ENCODE measurements at regions not wholly inside any gene's neighbourhood (a gene's known extent, or its start where the extent isn't known, plus 50 kb on each side); places are given as distances from the start of the nearest gene placed in this dataset.
"Not testable (repeated sequence)": the region's sequence is repeated elsewhere in the genome, so short reads cannot be mapped to it uniquely, and the experiment has no call there.

DNA sequence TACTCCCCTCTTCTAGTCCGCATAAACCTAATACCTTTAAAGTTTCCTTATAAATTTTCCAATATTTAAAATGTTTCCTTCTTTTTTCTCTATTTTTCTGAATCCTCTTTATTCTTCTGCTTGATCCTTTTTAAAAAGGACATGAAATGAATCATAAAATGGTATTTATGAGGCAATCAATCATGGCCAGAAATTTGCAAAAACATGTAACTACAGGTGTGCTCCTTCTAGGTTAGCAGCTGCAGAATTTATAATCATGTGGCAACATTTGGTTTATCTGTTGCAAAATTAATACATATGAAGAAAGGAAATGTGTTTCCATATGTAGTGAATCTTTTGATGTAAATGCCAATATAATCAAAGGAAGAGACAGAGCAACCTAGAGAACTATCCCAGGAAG is 1008.5 kb downstream of the ANKRD7 start:
- TF ChIP-seq, protein P1, sequence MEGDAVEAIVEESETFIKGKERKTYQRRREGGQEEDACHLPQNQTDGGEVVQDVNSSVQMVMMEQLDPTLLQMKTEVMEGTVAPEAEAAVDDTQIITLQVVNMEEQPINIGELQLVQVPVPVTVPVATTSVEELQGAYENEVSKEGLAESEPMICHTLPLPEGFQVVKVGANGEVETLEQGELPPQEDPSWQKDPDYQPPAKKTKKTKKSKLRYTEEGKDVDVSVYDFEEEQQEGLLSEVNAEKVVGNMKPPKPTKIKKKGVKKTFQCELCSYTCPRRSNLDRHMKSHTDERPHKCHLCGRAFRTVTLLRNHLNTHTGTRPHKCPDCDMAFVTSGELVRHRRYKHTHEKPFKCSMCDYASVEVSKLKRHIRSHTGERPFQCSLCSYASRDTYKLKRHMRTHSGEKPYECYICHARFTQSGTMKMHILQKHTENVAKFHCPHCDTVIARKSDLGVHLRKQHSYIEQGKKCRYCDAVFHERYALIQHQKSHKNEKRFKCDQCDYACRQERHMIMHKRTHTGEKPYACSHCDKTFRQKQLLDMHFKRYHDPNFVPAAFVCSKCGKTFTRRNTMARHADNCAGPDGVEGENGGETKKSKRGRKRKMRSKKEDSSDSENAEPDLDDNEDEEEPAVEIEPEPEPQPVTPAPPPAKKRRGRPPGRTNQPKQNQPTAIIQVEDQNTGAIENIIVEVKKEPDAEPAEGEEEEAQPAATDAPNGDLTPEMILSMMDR (IDR thresholded peaks at IDR 0.05; ENCODE audit: extremely low read depth, missing control alignments), result no peak
- no peak for DNase-seq (ENCODE audit: low spot score)

DNA sequence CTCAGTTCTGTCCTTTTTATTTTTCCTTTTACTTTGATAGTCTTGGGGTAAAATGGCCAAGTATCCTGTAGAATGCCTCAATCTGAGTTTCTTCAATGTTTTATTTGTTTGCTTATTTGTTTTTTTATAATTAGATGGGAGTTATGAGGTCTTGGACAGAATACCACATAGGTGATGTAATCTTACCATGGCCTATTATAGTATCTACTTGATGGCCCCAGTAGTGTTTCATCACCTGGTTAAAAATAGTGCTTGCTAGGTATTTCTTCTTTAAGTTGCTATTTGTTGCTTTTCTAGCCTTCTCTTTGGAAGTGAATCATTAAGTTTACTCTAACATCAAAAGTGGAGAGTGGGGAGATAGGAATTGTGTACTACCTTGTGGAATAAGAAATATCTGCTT is 1020.0 kb upstream of the KCND2 start:
- TF ChIP-seq, protein P1 (IDR thresholded peaks at IDR 0.05; ENCODE audit: extremely low read depth, missing control alignments), result no peak
- no peak for DNase-seq (ENCODE audit: low spot score)

DNA sequence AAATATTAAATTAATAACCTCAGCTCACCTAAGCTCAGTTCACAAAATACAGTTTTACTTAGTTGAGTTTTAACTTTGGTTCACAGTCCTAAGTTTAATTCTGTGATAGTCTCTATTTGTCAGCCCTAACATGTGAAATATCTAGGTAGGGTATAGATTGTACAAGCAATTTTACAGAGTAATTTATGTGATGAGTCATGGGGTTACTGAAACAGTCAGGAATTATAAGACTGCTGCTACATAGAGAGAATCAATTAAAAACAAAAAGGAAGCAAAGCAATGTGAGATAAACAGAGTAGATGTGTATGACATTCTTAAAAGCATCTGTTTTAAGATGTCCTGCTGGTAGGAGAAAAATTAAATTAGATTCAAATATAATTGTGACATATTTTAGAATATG is 1018.2 kb upstream of the KCND2 start:
- TF ChIP-seq, protein P1 (IDR thresholded peaks at IDR 0.05; ENCODE audit: extremely low read depth, missing control alignments), result no peak

DNA sequence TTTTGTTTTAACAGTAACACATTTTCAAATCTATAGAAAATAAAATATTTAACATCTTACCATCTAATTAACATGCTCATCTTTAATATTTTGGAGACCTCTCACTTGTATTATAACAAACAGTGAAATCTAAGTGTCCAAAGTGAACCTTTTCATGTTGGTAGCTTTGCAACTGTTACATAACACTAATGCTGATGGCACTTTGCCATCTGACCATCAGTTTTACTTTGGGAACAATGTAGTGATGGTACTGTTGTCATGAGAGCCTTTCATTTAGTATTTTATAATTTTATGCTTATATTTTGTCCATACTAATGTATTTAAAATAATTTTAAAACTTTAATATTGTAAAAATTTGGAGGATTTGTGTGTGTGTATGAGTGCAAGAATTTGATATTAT is 1017.0 kb upstream of the KCND2 start:
- no peak for DNase-seq (ENCODE audit: low spot score)
- TF ChIP-seq, protein P1 (IDR thresholded peaks at IDR 0.05; ENCODE audit: extremely low read depth, missing control alignments), result no peak

More for the DNA sequence above, 1018.2 kb upstream of the KCND2 start:
- no peak for DNase-seq (ENCODE audit: low spot score)

DNA sequence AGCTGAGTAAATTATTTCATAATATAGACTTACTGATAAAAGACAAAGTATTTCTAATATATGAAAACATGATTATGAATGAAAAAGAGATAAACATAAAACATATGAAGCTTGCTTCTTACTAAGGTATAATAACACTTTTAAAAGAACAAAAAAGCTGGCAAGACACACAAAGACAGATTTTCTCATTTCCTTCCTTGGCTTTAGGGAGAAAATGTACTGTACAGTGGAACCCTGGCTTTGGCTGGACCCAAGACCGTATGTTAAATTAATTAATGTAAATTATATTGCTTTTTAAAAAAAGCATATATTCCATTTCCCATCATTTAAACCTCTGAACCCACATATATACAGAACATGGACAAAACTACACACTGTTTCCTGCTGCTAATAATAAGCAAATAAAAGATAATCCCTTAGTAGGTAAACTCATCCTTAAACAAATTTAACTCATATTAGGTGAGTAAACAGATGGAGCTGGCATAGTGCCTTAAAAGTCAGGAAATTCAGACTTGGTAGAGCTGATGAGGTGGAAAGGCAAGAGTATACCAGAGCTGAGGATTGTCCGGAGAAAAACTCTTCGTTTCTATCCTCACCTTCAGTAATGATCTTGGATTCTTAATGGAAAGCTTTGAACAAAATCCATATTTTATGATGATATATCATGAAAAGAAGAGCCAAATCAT is 1016.4 kb upstream of the KCND2 start:
- TF ChIP-seq, protein P1 (IDR thresholded peaks at IDR 0.05; ENCODE audit: extremely low read depth, missing control alignments), result no peak
- DNase-seq (ENCODE audit: low spot score), result no peak

DNA sequence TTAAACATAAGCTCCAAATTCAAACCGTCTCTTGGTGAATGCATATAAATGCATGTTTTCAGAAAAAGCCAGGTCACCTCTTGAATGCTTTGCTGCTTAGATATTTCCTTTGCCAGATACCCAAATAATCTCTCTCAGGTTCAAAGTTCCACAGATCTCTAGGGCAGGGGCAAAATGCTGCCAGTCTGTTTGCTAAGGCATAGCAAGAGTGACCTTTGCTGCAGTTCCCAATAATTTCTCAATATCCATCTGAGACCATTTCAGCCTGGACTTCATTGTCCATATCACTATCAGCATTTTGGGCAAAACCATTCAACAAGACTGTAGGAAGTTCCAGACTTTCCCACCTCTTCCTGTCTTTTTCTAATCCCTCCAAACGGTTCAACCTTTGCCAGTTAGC is 1006.2 kb upstream of the KCND2 start:
- DNase-seq (ENCODE audit: low spot score), result not testable (repeated sequence)

DNA sequence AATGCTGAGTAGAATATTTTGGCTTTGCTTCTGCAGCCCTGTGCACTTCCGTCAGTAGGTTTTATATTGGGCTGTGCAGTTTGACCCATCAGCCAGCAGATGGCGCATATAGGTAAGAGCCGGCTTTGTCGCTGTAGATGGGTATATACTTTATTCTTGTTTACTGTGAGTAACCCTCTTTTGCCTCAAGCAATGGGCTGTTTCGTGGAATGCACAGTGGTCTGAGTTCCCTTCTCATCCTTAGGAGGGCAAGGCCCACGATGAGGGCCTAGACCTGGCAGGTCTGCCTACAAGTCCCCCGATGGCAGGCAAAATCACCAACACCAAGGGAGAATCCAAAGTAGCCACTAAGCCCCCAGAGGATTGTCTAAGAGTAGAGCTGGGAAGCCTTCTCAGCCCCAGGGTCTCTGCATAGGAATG is 1002.9 kb upstream of the KCND2 start:
- peak; percentile 39 for DNase-seq (ENCODE audit: low spot score)
- TF ChIP-seq, protein P1 (IDR thresholded peaks at IDR 0.05; ENCODE audit: extremely low read depth, missing control alignments), result peak; percentile 93

DNA sequence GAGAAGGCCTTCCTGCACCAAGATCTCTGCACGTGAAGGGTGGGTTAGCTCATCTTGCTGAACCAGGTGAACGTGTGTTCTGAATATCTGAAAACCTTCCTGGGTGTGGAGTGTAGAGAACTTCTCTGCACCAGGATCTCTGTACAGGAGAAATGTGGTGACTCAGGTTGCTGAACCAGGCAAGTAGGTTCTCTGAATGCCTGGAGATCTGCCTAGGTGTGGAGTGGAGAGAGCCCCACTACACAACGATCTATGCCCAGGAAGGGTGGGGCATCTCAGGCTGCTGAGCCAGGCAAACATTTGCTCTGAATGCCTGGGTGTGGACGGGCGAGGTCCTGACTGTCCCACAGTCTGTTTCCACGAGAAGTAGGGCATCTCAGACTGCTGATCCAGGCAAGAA is 1002.3 kb upstream of the KCND2 start:
- TF ChIP-seq, protein P1 (IDR thresholded peaks at IDR 0.05; ENCODE audit: extremely low read depth, missing control alignments), result no peak
- DNase-seq (ENCODE audit: low spot score), result no peak
